ENCODE measurements at regions not wholly inside any gene's neighbourhood (a gene's known extent, or its start where the extent isn't known, plus 50 kb on each side); places are given as distances from the start of the nearest gene placed in this dataset.
"Not testable (repeated sequence)": the region's sequence is repeated elsewhere in the genome, so short reads cannot be mapped to it uniquely, and the experiment has no call there.

DNA sequence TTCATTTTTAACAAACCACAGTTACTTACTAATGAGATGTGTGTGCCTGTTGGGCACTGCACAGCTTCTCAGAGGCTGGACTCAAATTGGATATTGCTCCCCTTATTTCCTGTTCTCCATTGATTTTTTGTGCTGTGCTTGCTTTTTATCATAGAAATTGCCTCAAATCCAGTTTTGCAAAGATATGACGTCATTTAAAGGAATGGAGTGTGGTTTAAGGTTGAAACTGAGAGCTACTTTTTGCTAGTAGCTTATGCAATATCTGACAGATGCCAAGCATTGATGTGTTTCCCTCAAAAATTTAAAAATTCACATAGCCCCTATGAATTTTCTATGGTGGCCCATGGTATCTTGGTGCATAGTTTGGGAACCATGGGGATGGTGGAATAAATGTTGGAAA, 67.7 kb upstream of the ROPN1 start:
- TF ChIP-seq, protein P1, sequence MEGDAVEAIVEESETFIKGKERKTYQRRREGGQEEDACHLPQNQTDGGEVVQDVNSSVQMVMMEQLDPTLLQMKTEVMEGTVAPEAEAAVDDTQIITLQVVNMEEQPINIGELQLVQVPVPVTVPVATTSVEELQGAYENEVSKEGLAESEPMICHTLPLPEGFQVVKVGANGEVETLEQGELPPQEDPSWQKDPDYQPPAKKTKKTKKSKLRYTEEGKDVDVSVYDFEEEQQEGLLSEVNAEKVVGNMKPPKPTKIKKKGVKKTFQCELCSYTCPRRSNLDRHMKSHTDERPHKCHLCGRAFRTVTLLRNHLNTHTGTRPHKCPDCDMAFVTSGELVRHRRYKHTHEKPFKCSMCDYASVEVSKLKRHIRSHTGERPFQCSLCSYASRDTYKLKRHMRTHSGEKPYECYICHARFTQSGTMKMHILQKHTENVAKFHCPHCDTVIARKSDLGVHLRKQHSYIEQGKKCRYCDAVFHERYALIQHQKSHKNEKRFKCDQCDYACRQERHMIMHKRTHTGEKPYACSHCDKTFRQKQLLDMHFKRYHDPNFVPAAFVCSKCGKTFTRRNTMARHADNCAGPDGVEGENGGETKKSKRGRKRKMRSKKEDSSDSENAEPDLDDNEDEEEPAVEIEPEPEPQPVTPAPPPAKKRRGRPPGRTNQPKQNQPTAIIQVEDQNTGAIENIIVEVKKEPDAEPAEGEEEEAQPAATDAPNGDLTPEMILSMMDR (IDR thresholded peaks at IDR 0.05; ENCODE audit: insufficient read depth, low read length) = no peak
- TF ChIP-seq POLR2AphosphoS5 (IDR thresholded peaks at IDR 0.05; ENCODE audit: low read depth) (no peak), SPI1 (IDR thresholded peaks at IDR 0.05; ENCODE audit: borderline replicate concordance, low read depth) (no peak), GABPA (IDR thresholded peaks at IDR 0.05; ENCODE audit: low read depth) (no peak)
- TF ChIP-seq, protein P2, sequence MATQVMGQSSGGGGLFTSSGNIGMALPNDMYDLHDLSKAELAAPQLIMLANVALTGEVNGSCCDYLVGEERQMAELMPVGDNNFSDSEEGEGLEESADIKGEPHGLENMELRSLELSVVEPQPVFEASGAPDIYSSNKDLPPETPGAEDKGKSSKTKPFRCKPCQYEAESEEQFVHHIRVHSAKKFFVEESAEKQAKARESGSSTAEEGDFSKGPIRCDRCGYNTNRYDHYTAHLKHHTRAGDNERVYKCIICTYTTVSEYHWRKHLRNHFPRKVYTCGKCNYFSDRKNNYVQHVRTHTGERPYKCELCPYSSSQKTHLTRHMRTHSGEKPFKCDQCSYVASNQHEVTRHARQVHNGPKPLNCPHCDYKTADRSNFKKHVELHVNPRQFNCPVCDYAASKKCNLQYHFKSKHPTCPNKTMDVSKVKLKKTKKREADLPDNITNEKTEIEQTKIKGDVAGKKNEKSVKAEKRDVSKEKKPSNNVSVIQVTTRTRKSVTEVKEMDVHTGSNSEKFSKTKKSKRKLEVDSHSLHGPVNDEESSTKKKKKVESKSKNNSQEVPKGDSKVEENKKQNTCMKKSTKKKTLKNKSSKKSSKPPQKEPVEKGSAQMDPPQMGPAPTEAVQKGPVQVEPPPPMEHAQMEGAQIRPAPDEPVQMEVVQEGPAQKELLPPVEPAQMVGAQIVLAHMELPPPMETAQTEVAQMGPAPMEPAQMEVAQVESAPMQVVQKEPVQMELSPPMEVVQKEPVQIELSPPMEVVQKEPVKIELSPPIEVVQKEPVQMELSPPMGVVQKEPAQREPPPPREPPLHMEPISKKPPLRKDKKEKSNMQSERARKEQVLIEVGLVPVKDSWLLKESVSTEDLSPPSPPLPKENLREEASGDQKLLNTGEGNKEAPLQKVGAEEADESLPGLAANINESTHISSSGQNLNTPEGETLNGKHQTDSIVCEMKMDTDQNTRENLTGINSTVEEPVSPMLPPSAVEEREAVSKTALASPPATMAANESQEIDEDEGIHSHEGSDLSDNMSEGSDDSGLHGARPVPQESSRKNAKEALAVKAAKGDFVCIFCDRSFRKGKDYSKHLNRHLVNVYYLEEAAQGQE (IDR thresholded peaks at IDR 0.05; ENCODE audit: insufficient replicate concordance, low read depth) = no peak
- no peak overlapping the region for H3K4me3 ChIP-seq (replicated peaks; ENCODE audit: insufficient read depth, low read length)
- no peak for DNase-seq (ENCODE audit: low read depth in 1 of 2, low spot score in 1 of 2)
- H3K27ac ChIP-seq (replicated peaks) = no peak overlapping the region
- H3K27me3 ChIP-seq (ENCODE audit: insufficient read depth, poor library complexity, severe bottlenecking) = peaks cover 5% of the 10 kb centered on the region

DNA sequence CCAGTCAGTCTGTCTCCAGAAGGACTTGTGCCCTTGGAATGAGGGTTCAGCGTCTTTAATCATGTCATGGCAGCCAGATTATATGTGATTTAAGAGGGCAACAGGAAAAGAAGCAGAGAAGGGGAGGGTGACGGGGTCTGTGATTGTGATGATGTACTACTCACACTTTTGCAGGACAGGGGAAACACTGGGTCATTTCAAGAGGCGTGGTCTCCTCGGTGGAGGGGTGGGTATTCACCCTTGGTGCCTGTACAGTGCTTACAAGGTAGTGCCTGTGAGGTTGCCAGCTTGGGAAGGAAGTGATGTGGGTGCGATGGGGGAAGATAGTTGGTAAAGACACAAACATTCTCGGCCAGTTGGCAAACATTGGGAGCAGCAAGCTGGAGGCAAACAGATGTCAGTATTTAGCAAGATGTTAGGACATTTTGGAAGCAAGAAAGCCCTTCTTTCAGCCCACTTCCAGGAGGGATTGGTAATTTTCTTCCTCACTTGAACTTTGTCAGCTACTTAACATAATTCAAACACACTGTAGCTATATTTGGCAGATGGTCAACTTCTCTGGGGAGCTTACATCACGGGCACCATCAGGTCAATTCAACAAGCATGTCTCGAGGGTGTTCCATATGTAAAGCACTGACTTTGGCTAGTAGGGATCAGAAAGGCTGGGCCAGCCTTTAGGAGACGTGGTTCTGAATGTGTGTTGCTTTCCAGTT, 71.4 kb upstream of the ROPN1 start:
- Histone ChIP-seq H3K27ac (replicated peaks) (no peak overlapping the region), H3K4me3 (replicated peaks; ENCODE audit: insufficient read depth, low read length) (no peak overlapping the region), H3K27me3 (ENCODE audit: insufficient read depth, poor library complexity, severe bottlenecking) (peaks cover 2% of the 10 kb centered on the region)
- DNase-seq (ENCODE audit: low read depth in 1 of 2, low spot score in 1 of 2) = no peak
- no peak for TF ChIP-seq SPI1 (IDR thresholded peaks at IDR 0.05; ENCODE audit: borderline replicate concordance, low read depth)
- no peak for TF ChIP-seq POLR2AphosphoS5 (IDR thresholded peaks at IDR 0.05; ENCODE audit: low read depth)
- TF ChIP-seq GABPA (IDR thresholded peaks at IDR 0.05; ENCODE audit: low read depth) = no peak
- TF ChIP-seq, protein P1 (IDR thresholded peaks at IDR 0.05; ENCODE audit: insufficient read depth, low read length) = no peak
- TF ChIP-seq, protein P2 (IDR thresholded peaks at IDR 0.05; ENCODE audit: insufficient replicate concordance, low read depth) = no peak

DNA sequence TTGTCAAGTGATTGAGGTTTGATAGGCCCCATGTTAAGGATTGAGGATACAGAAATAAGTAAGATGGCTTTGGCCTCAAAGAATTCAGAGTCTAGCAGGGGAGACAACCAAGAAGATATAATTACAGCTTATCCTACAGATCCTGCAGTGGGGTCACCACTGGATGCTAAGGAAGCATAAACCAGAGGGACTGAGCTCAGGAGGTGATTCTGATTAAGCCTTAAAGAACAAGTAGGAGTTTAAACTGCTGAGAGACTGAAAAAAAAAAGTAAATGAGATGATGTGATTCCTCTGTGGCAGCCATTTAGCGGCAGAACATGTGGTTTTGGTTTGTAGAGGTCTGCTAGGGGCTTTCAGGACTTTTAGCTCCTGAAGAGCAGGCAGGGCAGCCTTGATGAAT, 72.1 kb upstream of the ROPN1 start:
- TF ChIP-seq POLR2AphosphoS5 (IDR thresholded peaks at IDR 0.05; ENCODE audit: low read depth) (no peak), SPI1 (IDR thresholded peaks at IDR 0.05; ENCODE audit: borderline replicate concordance, low read depth) (no peak), GABPA (IDR thresholded peaks at IDR 0.05; ENCODE audit: low read depth) (no peak)
- TF ChIP-seq, protein P2 (IDR thresholded peaks at IDR 0.05; ENCODE audit: insufficient replicate concordance, low read depth) = no peak
- TF ChIP-seq, protein P1 (IDR thresholded peaks at IDR 0.05; ENCODE audit: insufficient read depth, low read length) = no peak
- H3K4me3 ChIP-seq (replicated peaks; ENCODE audit: insufficient read depth, low read length) = no peak overlapping the region
- no peak overlapping the region for H3K27ac ChIP-seq (replicated peaks)
- H3K27me3 ChIP-seq (ENCODE audit: insufficient read depth, poor library complexity, severe bottlenecking) = peaks cover 2% of the 10 kb centered on the region
- no peak for DNase-seq (ENCODE audit: low read depth in 1 of 2, low spot score in 1 of 2)

DNA sequence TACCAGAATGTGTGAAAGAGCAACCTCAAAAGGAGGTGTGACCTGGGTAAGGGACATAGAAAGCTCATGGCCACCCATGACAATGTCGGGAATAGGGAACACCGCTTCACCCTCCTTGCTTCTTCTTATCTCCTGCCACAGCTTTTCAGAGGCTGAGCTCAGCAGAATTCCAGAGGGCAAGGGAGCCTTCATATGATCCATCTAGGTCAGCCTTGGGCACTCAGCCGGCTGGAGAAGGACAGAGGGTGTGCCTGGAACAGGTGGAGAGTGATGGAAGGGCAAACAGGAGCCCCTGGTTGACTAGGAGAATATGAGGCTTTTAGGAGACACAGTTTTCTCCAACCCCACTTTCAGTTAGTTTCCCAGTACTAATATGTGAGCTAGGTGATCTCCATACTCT, 74.6 kb upstream of the ROPN1 start:
- not testable (repeated sequence) for H3K4me3 ChIP-seq (replicated peaks; ENCODE audit: insufficient read depth, low read length); H3K27me3 ChIP-seq (ENCODE audit: insufficient read depth, poor library complexity, severe bottlenecking); H3K27ac ChIP-seq (replicated peaks); DNase-seq (ENCODE audit: low read depth in 1 of 2, low spot score in 1 of 2)

DNA sequence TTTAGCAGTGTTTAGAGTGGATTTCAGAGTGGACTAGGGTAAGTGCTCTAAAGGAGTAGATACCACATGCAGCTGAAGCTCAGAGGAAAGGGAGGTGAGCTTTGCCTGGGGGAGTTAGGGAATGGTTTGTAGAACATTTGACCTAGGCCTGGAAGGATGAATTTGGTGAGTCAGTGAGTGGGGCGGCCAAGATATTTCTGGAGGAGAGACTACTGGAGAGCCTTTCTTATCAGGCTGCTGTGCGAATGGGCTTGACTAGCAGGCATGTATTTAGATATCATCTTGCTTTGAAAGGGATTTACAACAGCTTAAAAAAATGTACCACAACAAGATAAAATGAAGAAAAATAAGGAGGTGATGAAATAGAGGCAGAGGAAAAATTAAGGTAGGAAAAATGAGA, 77.8 kb upstream of the ROPN1 start:
- DNase-seq (ENCODE audit: low read depth in 1 of 2, low spot score in 1 of 2); H3K27ac ChIP-seq (replicated peaks); H3K4me3 ChIP-seq (replicated peaks; ENCODE audit: insufficient read depth, low read length); H3K27me3 ChIP-seq (ENCODE audit: insufficient read depth, poor library complexity, severe bottlenecking): not testable (repeated sequence)

DNA sequence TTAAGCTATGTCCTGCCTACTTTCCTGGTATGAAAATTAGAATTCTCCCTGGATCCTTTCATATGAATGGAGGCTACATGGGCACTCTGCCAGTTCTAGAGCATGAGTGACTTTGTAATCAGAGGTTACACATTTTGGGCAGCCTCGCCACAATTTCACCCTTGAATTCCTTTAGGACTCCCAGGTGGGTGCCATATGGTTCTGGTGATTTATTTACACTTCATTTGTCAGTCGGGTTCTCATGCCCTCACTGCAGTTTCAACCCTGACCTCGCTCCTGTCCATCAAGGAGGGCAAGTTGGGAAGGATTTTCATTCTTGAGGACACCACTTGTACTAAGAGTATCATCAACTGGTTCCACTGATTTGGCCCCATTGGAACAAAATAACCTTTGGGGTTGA, 83.2 kb upstream of the ROPN1 start:
- not testable (repeated sequence) for H3K27ac ChIP-seq (replicated peaks); H3K4me3 ChIP-seq (replicated peaks; ENCODE audit: insufficient read depth, low read length); DNase-seq (ENCODE audit: low read depth in 1 of 2, low spot score in 1 of 2); H3K27me3 ChIP-seq (ENCODE audit: insufficient read depth, poor library complexity, severe bottlenecking)
